Suprapubic skin (tissue), 4 donors: ENCODE measurements at regions not wholly inside any gene's neighbourhood (a gene's known extent, or its start where the extent isn't known, plus 50 kb on each side); places are given as distances from the start of the nearest gene placed in this dataset.
A peak's percentile ranks its signal among the peaks of the same experiment; 100 is the strongest.

Source experiments
- DNase-seq, 2 donors: peaks; one replicate each; pipeline ENCODE4 v3.0.0-alpha.2; 2019; ENCODE audit warnings: low spot score in 2 of 2
- H3K27ac ChIP-seq: fragments of 200-600 bp; sonication (generic); one replicate; pipeline ENCODE4 v1.5.1; 2019
- H3K27me3 ChIP-seq: fragments of 200-600 bp; sonication (generic); one replicate; pipeline ENCODE4 v1.5.1; 2019
- H3K36me3 ChIP-seq: fragments of 200-600 bp; sonication (generic); one replicate; pipeline ENCODE4 v1.5.1; 2019
- H3K4me1 ChIP-seq: fragments of 200-600 bp; sonication (generic); one replicate; pipeline ENCODE4 v1.5.1; 2019
- H3K4me3 ChIP-seq: fragments of 200-600 bp; sonication (generic); one replicate; pipeline ENCODE4 v1.5.1; 2019; ENCODE audit warnings: mild to moderate bottlenecking
- H3K9me3 ChIP-seq: fragments of 200-600 bp; sonication (generic); one replicate; pipeline ENCODE4 v1.5.1; 2019
- CTCF ChIP-seq, 2 donors: fragments of 200-600 bp in 1 of 2; fragments of 450-650 bp in 1 of 2; sonication (generic) in 1 of 2; IDR thresholded peaks; one replicate each; pipeline ENCODE4 v1.5.1; 2016 to 2019; ENCODE audit warnings: antibody characterized with exemption in 2 of 2, mild to moderate bottlenecking in 1 of 2, moderate library complexity in 1 of 2
- EP300 ChIP-seq: sonication (generic); formaldehyde crosslinking; IDR thresholded peaks from one replicate; pipeline ENCODE4 v1.6.1; 2017; ENCODE audit warnings: antibody characterized with exemption
- POLR2A ChIP-seq, 2 donors: fragments of 450-650 bp; IDR thresholded peaks; one replicate each; pipeline ENCODE4 v1.6.1; 2017; ENCODE audit warnings: antibody characterized with exemption in 2 of 2, mild to moderate bottlenecking in 2 of 2, moderate library complexity in 2 of 2
- POLR2AphosphoS5 ChIP-seq, 3 donors: sonication (generic); formaldehyde crosslinking; IDR thresholded peaks; one replicate each; pipeline ENCODE4 v1.6.1; 2017; ENCODE audit warnings: antibody characterized with exemption in 3 of 3
- WGBS: methylation state at CpG from one replicate; pipeline ENCODE4 v1.1.5; 2018; 5-methylcytosine and 5-hydroxymethylcytosine counted together

GRCh38 chr16:49923411-49923810 is 67.5 kb upstream of the ZNF423 start:
- no peak overlapping the region for H3K4me3 ChIP-seq
- H3K27me3 ChIP-seq, result peaks cover 6% of the 10 kb centered on the region
- no peak for TF ChIP-seq CTCF (IDR thresholded peaks at IDR 0.05)
- no peak for TF ChIP-seq EP300
- no peak for TF ChIP-seq POLR2A (IDR thresholded peaks at IDR 0.05)
- TF ChIP-seq POLR2AphosphoS5 (IDR thresholded peaks at IDR 0.05), result no peak
- H3K27ac ChIP-seq, result no peak overlapping the region
- 90% methylated on average over 12 of the region's 12 CpGs for WGBS
- no peaks in the 10 kb centered on the region for H3K36me3 ChIP-seq
- peak in 1 of 2 donors; percentile 11 for DNase-seq
- H3K4me1 ChIP-seq, result no peaks in the 10 kb centered on the region
- no peaks in the 10 kb centered on the region for H3K9me3 ChIP-seq

GRCh38 chr16:49924078-49924477 is 68.2 kb upstream of the ZNF423 start:
- peak in 1 of 2 donors; percentile 22 for DNase-seq
- TF ChIP-seq CTCF (IDR thresholded peaks at IDR 0.05) (no peak), POLR2AphosphoS5 (IDR thresholded peaks at IDR 0.05) (no peak), EP300 (no peak), POLR2A (IDR thresholded peaks at IDR 0.05) (no peak)
- H3K9me3 ChIP-seq, result no peaks in the 10 kb centered on the region
- peaks cover 6% of the 10 kb centered on the region for H3K27me3 ChIP-seq
- WGBS, result 79% methylated on average over 7 of the region's 7 CpGs
- H3K36me3 ChIP-seq, result no peaks in the 10 kb centered on the region
- H3K4me1 ChIP-seq, result no peaks in the 10 kb centered on the region
- H3K4me3 ChIP-seq, result no peak overlapping the region
- H3K27ac ChIP-seq, result no peak overlapping the region

- Histone ChIP-seq H3K9me3 (no peaks in the 10 kb centered on the region), H3K27me3 (peaks cover 6% of the 10 kb centered on the region), H3K4me3 (no peak overlapping the region), H3K27ac (no peak overlapping the region), H3K4me1 (no peaks in the 10 kb centered on the region), H3K36me3 (no peaks in the 10 kb centered on the region)
- TF ChIP-seq POLR2A (IDR thresholded peaks at IDR 0.05), result no peak
- no peak for TF ChIP-seq POLR2AphosphoS5 (IDR thresholded peaks at IDR 0.05)
- 72% methylated on average over 2 of the region's 2 CpGs for WGBS
- no peak for DNase-seq
Measured at GRCh38 chr16:49926941-49927340, 71.0 kb upstream of the ZNF423 start.

GRCh38 chr16:49928176-49929041 is 72.5 kb upstream of the ZNF423 start:
- Histone ChIP-seq H3K4me1 (no peaks in the 10 kb centered on the region), H3K27ac (no peak overlapping the region)

GRCh38 chr16:49929626-49930025 is 73.7 kb upstream of the ZNF423 start:
- Histone ChIP-seq H3K36me3 (no peaks in the 10 kb centered on the region), H3K9me3 (no peaks in the 10 kb centered on the region), H3K4me3 (no peak overlapping the region), H3K27ac (no peak overlapping the region), H3K27me3 (peaks cover under 1% of the 10 kb centered on the region), H3K4me1 (no peaks in the 10 kb centered on the region)
- WGBS, result 100% methylated on average over 2 of the region's 3 CpGs
- no peak for TF ChIP-seq EP300
- no peak for TF ChIP-seq POLR2AphosphoS5 (IDR thresholded peaks at IDR 0.05)
- TF ChIP-seq POLR2A (IDR thresholded peaks at IDR 0.05), result no peak
- TF ChIP-seq CTCF (IDR thresholded peaks at IDR 0.05), result no peak
- peak in 1 of 2 donors; percentile 44 for DNase-seq

More at GRCh38 chr16:49928176-49929041, 72.5 kb upstream of the ZNF423 start:
- Histone ChIP-seq H3K4me3 (no peak overlapping the region), H3K9me3 (no peaks in the 10 kb centered on the region), H3K27me3 (peaks cover 6% of the 10 kb centered on the region), H3K36me3 (no peaks in the 10 kb centered on the region)
- 66% methylated on average over 16 of the region's 16 CpGs for WGBS
- peak in 1 of 2 donors; percentile 55 for DNase-seq
- TF ChIP-seq CTCF (IDR thresholded peaks at IDR 0.05) (no peak), POLR2A (IDR thresholded peaks at IDR 0.05) (no peak), EP300 (no peak), POLR2AphosphoS5 (IDR thresholded peaks at IDR 0.05) (no peak)
